22Rv1 (cell line): ENCODE measurements at regions not wholly inside any gene's neighbourhood (a gene's known extent, or its start where the extent isn't known, plus 50 kb on each side); places are given as distances from the start of the nearest gene placed in this dataset.

Source experiments
- ZFX ChIP-seq: fragments of 450-650 bp; IDR thresholded peaks from 2 replicates; pipeline ENCODE4 v1.6.1; 2017; ENCODE audit warnings: antibody characterized with exemption, borderline replicate concordance
- TF ChIP-seq, protein P1 (sequence below): fragments of 450-650 bp; IDR thresholded peaks from 2 replicates; pipeline ENCODE4 v1.5.1; 2017; ENCODE audit warnings: mild to moderate bottlenecking

DNA sequence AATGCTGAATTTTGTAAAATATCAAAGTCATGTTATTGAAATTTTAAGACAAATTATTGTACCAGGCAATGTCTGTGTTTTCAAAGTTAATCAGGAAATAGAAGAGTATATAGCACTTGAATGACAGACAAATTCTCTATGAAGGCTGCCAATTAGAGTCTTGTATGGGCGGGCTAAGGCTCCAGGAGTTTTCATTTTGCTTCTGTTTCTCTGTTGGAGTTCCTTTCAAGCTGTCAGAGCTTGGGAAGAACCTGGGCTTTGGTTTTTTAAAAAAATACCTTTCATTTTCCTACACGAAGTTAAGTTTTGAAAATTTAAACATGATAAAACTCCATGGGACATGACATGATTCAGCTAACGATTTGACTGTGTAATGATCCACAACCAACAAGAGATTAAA lies 339.0 kb upstream of the KCNH7 start:
- TF ChIP-seq, protein P1, sequence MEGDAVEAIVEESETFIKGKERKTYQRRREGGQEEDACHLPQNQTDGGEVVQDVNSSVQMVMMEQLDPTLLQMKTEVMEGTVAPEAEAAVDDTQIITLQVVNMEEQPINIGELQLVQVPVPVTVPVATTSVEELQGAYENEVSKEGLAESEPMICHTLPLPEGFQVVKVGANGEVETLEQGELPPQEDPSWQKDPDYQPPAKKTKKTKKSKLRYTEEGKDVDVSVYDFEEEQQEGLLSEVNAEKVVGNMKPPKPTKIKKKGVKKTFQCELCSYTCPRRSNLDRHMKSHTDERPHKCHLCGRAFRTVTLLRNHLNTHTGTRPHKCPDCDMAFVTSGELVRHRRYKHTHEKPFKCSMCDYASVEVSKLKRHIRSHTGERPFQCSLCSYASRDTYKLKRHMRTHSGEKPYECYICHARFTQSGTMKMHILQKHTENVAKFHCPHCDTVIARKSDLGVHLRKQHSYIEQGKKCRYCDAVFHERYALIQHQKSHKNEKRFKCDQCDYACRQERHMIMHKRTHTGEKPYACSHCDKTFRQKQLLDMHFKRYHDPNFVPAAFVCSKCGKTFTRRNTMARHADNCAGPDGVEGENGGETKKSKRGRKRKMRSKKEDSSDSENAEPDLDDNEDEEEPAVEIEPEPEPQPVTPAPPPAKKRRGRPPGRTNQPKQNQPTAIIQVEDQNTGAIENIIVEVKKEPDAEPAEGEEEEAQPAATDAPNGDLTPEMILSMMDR = no peak
- TF ChIP-seq ZFX = no peak
